Activated CD8-positive, alpha-beta T cell treated with anti-CD3 and anti-CD28 coated beads for 36 hours (primary cell): ENCODE measurements at regions not wholly inside any gene's neighbourhood (a gene's known extent, or its start where the extent isn't known, plus 50 kb on each side); places are given as distances from the start of the nearest gene placed in this dataset.

Experiments
- ATAC-seq: fragments of 200-7000 bp; cut with Tn5 transposase; one replicate; pipeline ENCODE4 v1.10.0; 2021; ENCODE audit warnings: mild to moderate bottlenecking, moderate library complexity
- CTCF ChIA-PET: fragments of 350-600 bp; sonication (Branson Sonifier 250); formaldehyde crosslinking; loops from one replicate; lab custom pipeline; 2021; ENCODE audit warnings: antibody characterized with exemption; lab: Charles Lee
- POLR2A ChIA-PET: fragments of 350-600 bp; sonication (Branson Sonifier 250); formaldehyde crosslinking; loops from one replicate; lab custom pipeline; 2021; ENCODE audit warnings: antibody characterized with exemption; lab: Charles Lee
- DNase-seq: peaks from one replicate; pipeline ENCODE4 v3.0.0-alpha.2; 2020
- H3K27ac Mint-ChIP-seq: one replicate; pipeline ENCODE4 v1.8.0; 2021; ENCODE audit warnings: mild to moderate bottlenecking, mixed read lengths
- H3K27me3 Mint-ChIP-seq: one replicate; pipeline ENCODE4 v1.8.0; 2021; ENCODE audit warnings: mixed read lengths
- H3K36me3 Mint-ChIP-seq: one replicate; pipeline ENCODE4 v1.8.0; 2021; ENCODE audit warnings: low read depth, mixed read lengths
- H3K4me1 Mint-ChIP-seq: one replicate; pipeline ENCODE4 v1.8.0; 2021; ENCODE audit warnings: low read depth, mixed read lengths
- H3K4me3 Mint-ChIP-seq: one replicate; pipeline ENCODE4 v1.8.0; 2021; ENCODE audit warnings: mild to moderate bottlenecking, moderate library complexity, mixed read lengths
- H3K9me3 Mint-ChIP-seq: one replicate; pipeline ENCODE4 v1.8.0; 2021; ENCODE audit warnings: mixed read lengths
- CTCF ChIP-seq: fragments of 200-600 bp; IDR thresholded peaks from one replicate; pipeline ENCODE4 v1.8.0; 2022; ENCODE audit warnings: antibody characterized with exemption, mild to moderate bottlenecking
- intact Hi-C: fragments of 100-400 bp; cut with micrococcal nuclease; formaldehyde crosslinking; loops from one replicate; pipeline ENCODE4 v1.10.0; 2022

DNA sequence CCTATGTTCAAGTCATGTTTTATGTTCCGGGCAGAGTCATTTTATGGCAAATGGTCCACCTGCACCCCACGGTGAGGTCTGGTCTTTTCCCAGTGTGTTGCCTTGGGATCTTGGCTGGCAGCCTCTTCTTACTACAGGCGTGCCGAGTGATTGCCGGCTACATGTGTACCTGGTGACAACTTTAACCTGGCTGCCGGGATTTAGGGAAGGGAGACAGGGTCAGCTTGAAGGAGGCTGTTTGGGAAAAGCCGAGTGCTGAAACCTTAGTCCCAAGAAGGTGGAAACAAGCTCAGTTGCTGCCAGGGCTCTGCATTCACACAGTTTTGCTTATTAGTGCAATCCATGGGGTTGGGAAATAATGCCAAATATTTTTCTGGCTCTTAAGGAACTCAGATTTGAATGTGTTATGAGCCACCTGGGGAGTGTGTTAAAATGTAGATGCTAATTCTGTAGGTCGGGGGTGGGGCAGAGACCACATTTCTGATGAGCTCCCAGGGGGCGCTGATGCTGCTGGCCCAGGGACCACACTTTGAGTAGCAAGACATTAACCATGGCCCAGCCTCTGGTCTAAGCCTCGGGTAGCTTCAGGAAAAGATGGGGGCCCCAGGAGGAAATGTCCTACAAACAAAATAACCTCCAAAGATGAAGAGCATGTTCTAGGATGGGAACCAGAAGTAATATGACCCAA is 179.6 kb downstream of the TBX5 start:
- H3K4me1 Mint-ChIP-seq, result no peaks in the 10 kb centered on the region
- H3K36me3 Mint-ChIP-seq, result no peaks in the 10 kb centered on the region
- H3K27me3 Mint-ChIP-seq, result peaks cover 9% of the 10 kb centered on the region
- no peaks in the 10 kb centered on the region for H3K9me3 Mint-ChIP-seq
- ChIA-PET POLR2A (no interaction called here), CTCF (no interaction called here)
- no peak for TF ChIP-seq CTCF
- ATAC-seq (no peak), DNase-seq (no peak)
- intact Hi-C loops, result no loop called here
- H3K4me3 Mint-ChIP-seq, result no peak overlapping the region
- H3K27ac Mint-ChIP-seq, result no peak overlapping the region

DNA sequence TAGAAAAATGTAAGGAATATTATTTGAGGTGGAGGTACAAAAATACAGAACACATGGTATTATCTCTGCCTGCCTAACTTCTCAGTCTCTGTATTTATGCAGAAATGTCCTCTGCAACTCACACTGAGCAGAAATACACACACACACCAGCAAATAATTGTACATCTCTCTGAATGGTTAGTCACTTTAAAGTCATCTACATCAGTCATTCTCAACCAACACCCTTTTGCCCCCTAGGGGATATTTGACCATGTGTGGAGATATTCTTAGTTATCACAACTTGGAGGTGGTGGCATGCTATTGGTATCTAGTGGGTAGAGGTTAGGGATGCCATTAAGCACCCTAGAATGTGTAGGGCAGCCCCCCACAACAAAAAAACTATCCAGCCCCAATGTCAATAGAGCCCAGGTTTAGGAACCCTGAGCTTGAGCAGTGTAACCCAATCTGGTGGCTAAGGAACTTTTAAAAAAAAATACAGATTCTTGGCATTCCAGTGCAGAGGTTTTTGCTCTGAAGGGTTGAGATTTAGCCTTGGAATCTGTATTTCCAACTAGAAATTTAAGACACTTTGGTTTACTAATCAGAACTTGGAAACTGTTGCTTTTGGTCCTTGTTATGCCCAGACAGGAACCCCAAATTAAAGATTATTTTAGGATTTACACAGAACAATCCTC is 183.8 kb downstream of the TBX5 start:
- no peaks in the 10 kb centered on the region for H3K4me1 Mint-ChIP-seq
- no peaks in the 10 kb centered on the region for H3K9me3 Mint-ChIP-seq
- H3K4me3 Mint-ChIP-seq, result no peak overlapping the region
- no peak for TF ChIP-seq CTCF
- POLR2A ChIA-PET, result no interaction called here
- H3K27me3 Mint-ChIP-seq, result peaks cover 16% of the 10 kb centered on the region
- CTCF ChIA-PET, result no interaction called here
- H3K36me3 Mint-ChIP-seq, result no peaks in the 10 kb centered on the region
- intact Hi-C loops, result no loop called here
- DNase-seq (no peak), ATAC-seq (no peak)
- no peak overlapping the region for H3K27ac Mint-ChIP-seq

GRCh38 chr12:114221136-114221833 is 184.7 kb downstream of the TBX5 start:
- no peak for ATAC-seq
- POLR2A ChIA-PET, result no interaction called here
- intact Hi-C loops, result no loop called here
- CTCF ChIA-PET, result no interaction called here
- no peak overlapping the region for H3K27ac Mint-ChIP-seq
- no peak for DNase-seq
- H3K9me3 Mint-ChIP-seq, result no peaks in the 10 kb centered on the region
- peaks cover 16% of the 10 kb centered on the region for H3K27me3 Mint-ChIP-seq
- H3K36me3 Mint-ChIP-seq, result no peaks in the 10 kb centered on the region
- no peak overlapping the region for H3K4me3 Mint-ChIP-seq
- TF ChIP-seq CTCF, result no peak
- H3K4me1 Mint-ChIP-seq, result no peaks in the 10 kb centered on the region

- TF ChIP-seq CTCF, result no peak
- no peak for ATAC-seq
- H3K4me1 Mint-ChIP-seq, result no peaks in the 10 kb centered on the region
These were observed 185.6 kb downstream of the TBX5 start for GRCh38 chr12:114220311-114220710.

DNA sequence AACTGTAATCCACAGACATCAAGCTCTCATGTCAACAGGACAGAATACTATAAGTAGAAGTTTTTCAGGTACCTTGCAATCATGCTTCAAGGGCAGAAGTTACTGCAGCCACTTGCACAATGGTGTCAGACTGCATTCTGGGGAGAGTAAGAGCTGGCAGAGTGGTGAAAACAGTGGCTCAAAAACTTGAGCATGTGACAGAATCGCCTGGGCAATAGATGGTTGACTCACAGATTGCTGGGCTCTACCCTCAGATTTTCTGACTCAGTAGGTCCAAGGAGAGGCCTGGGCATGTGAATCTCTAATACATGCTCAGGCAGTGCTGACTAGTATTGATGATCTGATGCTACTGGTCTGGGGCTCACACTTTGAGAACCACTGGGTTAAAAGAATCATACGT is 187.8 kb downstream of the TBX5 start:
- intact Hi-C loops, result no loop called here
- no peaks in the 10 kb centered on the region for H3K9me3 Mint-ChIP-seq
- no peaks in the 10 kb centered on the region for H3K36me3 Mint-ChIP-seq
- DNase-seq (no peak), ATAC-seq (no peak)
- H3K27ac Mint-ChIP-seq, result no peak overlapping the region
- no peak overlapping the region for H3K4me3 Mint-ChIP-seq
- CTCF ChIA-PET, result no interaction called here
- H3K4me1 Mint-ChIP-seq, result no peaks in the 10 kb centered on the region
- POLR2A ChIA-PET, result no interaction called here
- TF ChIP-seq CTCF, result no peak
- H3K27me3 Mint-ChIP-seq, result peaks cover 10% of the 10 kb centered on the region

More at GRCh38 chr12:114220311-114220710, 185.6 kb downstream of the TBX5 start:
- no peak overlapping the region for H3K27ac Mint-ChIP-seq
- ChIA-PET POLR2A (no interaction called here), CTCF (no interaction called here)
- H3K36me3 Mint-ChIP-seq, result no peaks in the 10 kb centered on the region
- peaks cover 14% of the 10 kb centered on the region for H3K27me3 Mint-ChIP-seq
- no peaks in the 10 kb centered on the region for H3K9me3 Mint-ChIP-seq
- H3K4me3 Mint-ChIP-seq, result no peak overlapping the region
- intact Hi-C loops, result no loop called here
- DNase-seq, result no peak
